ENCODE measurements at regions not wholly inside any gene's neighbourhood (a gene's known extent, or its start where the extent isn't known, plus 50 kb on each side); places are given as distances from the start of the nearest gene placed in this dataset.
A peak's percentile ranks its signal among the peaks of the same experiment; 100 is the strongest.

- Histone ChIP-seq H3K36me3 (ENCODE audit: control insufficient read depth, insufficient read depth, low read length) (no peaks in the 10 kb centered on the region), H2AFZ (ENCODE audit: low read length) (no peak overlapping the region), H3K9me3 (ENCODE audit: control insufficient read depth, insufficient read depth, low read depth, low read length) (no peaks in the 10 kb centered on the region), H3K27ac (ENCODE audit: insufficient read depth, low read length) (no peak overlapping the region), H3K4me1 (ENCODE audit: control insufficient read depth, extremely low read depth, insufficient read depth, low read length) (no peaks in the 10 kb centered on the region), H3K4me3 (replicated peaks in 1 of 4; ENCODE audit: control extremely low read depth in 1 of 4, insufficient read depth in 1 of 4, low read depth in 3 of 4, low read length in 4 of 4) (no peak overlapping the region), H3K27me3 (ENCODE audit: control insufficient read depth, insufficient read depth, low read length) (no peaks in the 10 kb centered on the region), H3K4me2 (ENCODE audit: extremely low read depth, insufficient read depth, low read length) (no peak overlapping the region), H4K20me1 (ENCODE audit: control insufficient read depth, extremely low read depth, insufficient read depth, low read length) (no peaks in the 10 kb centered on the region), H3K79me2 (ENCODE audit: control insufficient read depth, insufficient read depth, low read length) (no peaks in the 10 kb centered on the region), H3K9ac (ENCODE audit: insufficient read depth, low read length) (no peak overlapping the region)
- DNase-seq (ENCODE audit: low read depth in 2 of 2), result no peak
- TF ChIP-seq CTCF (conservative IDR thresholded peaks at IDR 0.05 in 1 of 2, IDR thresholded peaks at IDR 0.05 in 1 of 2; ENCODE audit: low read depth in 1 of 2, low read length in 2 of 2), result no peak
- TF ChIP-seq EZH2 (IDR thresholded peaks at IDR 0.05; ENCODE audit: low read length, missing control alignments), result no peak
Measured at GRCh38 chr16:73965591-73965990, 331.0 kb upstream of the PSMD7 start.

- Histone ChIP-seq H3K36me3 (ENCODE audit: control insufficient read depth, insufficient read depth, low read length) (no peaks in the 10 kb centered on the region), H3K4me1 (ENCODE audit: control insufficient read depth, extremely low read depth, insufficient read depth, low read length) (no peaks in the 10 kb centered on the region), H4K20me1 (ENCODE audit: control insufficient read depth, extremely low read depth, insufficient read depth, low read length) (no peaks in the 10 kb centered on the region), H3K4me2 (ENCODE audit: extremely low read depth, insufficient read depth, low read length) (no peak overlapping the region), H3K9ac (ENCODE audit: insufficient read depth, low read length) (no peak overlapping the region), H3K27ac (ENCODE audit: insufficient read depth, low read length) (no peak overlapping the region), H3K79me2 (ENCODE audit: control insufficient read depth, insufficient read depth, low read length) (no peaks in the 10 kb centered on the region), H3K27me3 (ENCODE audit: control insufficient read depth, insufficient read depth, low read length) (no peaks in the 10 kb centered on the region), H3K4me3 (replicated peaks in 1 of 4; ENCODE audit: control extremely low read depth in 1 of 4, insufficient read depth in 1 of 4, low read depth in 3 of 4, low read length in 4 of 4) (no peak overlapping the region), H2AFZ (ENCODE audit: low read length) (no peak overlapping the region), H3K9me3 (ENCODE audit: control insufficient read depth, insufficient read depth, low read depth, low read length) (no peaks in the 10 kb centered on the region)
- peak; percentile 93 to 94 for TF ChIP-seq CTCF (conservative IDR thresholded peaks at IDR 0.05 in 1 of 2, IDR thresholded peaks at IDR 0.05 in 1 of 2; ENCODE audit: low read depth in 1 of 2, low read length in 2 of 2)
- no peak for TF ChIP-seq EZH2 (IDR thresholded peaks at IDR 0.05; ENCODE audit: low read length, missing control alignments)
- DNase-seq (ENCODE audit: low read depth in 2 of 2), result peak; percentile 29 to 83
Measured at GRCh38 chr16:73956587-73957494, 339.8 kb upstream of the PSMD7 start.

GRCh38 chr16:73955702-73956101, 340.9 kb upstream of the PSMD7 start:
- Histone ChIP-seq H3K4me3 (replicated peaks in 1 of 4; ENCODE audit: control extremely low read depth in 1 of 4, insufficient read depth in 1 of 4, low read depth in 3 of 4, low read length in 4 of 4) (no peak overlapping the region), H3K9ac (ENCODE audit: insufficient read depth, low read length) (no peak overlapping the region), H3K79me2 (ENCODE audit: control insufficient read depth, insufficient read depth, low read length) (no peaks in the 10 kb centered on the region), H3K9me3 (ENCODE audit: control insufficient read depth, insufficient read depth, low read depth, low read length) (no peaks in the 10 kb centered on the region), H3K4me2 (ENCODE audit: extremely low read depth, insufficient read depth, low read length) (peak overlapping the region; percentile 35), H3K27me3 (ENCODE audit: control insufficient read depth, insufficient read depth, low read length) (no peaks in the 10 kb centered on the region), H2AFZ (ENCODE audit: low read length) (no peak overlapping the region), H3K4me1 (ENCODE audit: control insufficient read depth, extremely low read depth, insufficient read depth, low read length) (no peaks in the 10 kb centered on the region), H4K20me1 (ENCODE audit: control insufficient read depth, extremely low read depth, insufficient read depth, low read length) (no peaks in the 10 kb centered on the region), H3K36me3 (ENCODE audit: control insufficient read depth, insufficient read depth, low read length) (no peaks in the 10 kb centered on the region), H3K27ac (ENCODE audit: insufficient read depth, low read length) (no peak overlapping the region)
- no peak for DNase-seq (ENCODE audit: low read depth in 2 of 2)
- TF ChIP-seq EZH2 (IDR thresholded peaks at IDR 0.05; ENCODE audit: low read length, missing control alignments) (no peak), CTCF (conservative IDR thresholded peaks at IDR 0.05 in 1 of 2, IDR thresholded peaks at IDR 0.05 in 1 of 2; ENCODE audit: low read depth in 1 of 2, low read length in 2 of 2) (no peak)

All from fibroblast of lung (primary cell).